ENCODE measurements at regions not wholly inside any gene's neighbourhood (a gene's known extent, or its start where the extent isn't known, plus 50 kb on each side); places are given as distances from the start of the nearest gene placed in this dataset.
A peak's percentile ranks its signal among the peaks of the same experiment; 100 is the strongest.

- H3K36me3 Mint-ChIP-seq (ENCODE audit: insufficient read depth), result peaks cover 1% of the 10 kb centered on the region
- DNase-seq (ENCODE audit: low spot score, unreplicated experiment), result no peak
- TF ChIP-seq CTCF (IDR thresholded peaks at IDR 0.05; ENCODE audit: unreplicated experiment), result no peak
- peaks cover 7% of the 10 kb centered on the region for H3K4me1 Mint-ChIP-seq (ENCODE audit: low read depth)
- H3K9me3 Mint-ChIP-seq (ENCODE audit: low read depth), result peaks cover 20% of the 10 kb centered on the region
- no peaks in the 10 kb centered on the region for H3K27me3 Mint-ChIP-seq
- no peak overlapping the region for H3K4me3 Mint-ChIP-seq (ENCODE audit: low read depth)
- H3K27ac Mint-ChIP-seq, result peak overlapping the region; percentile 34
Observed at GRCh38 chr12:18998343-18999261, 130.9 kb upstream of the PLEKHA5 start.

GRCh38 chr12:19000836-19001235 lies 128.7 kb upstream of the PLEKHA5 start:
- no peak for TF ChIP-seq CTCF (IDR thresholded peaks at IDR 0.05; ENCODE audit: unreplicated experiment)
- no peak overlapping the region for H3K4me3 Mint-ChIP-seq (ENCODE audit: low read depth)
- H3K27ac Mint-ChIP-seq, result no peak overlapping the region
- H3K4me1 Mint-ChIP-seq (ENCODE audit: low read depth), result peaks cover 18% of the 10 kb centered on the region
- H3K36me3 Mint-ChIP-seq (ENCODE audit: insufficient read depth), result peaks cover 1% of the 10 kb centered on the region
- peaks cover 16% of the 10 kb centered on the region for H3K9me3 Mint-ChIP-seq (ENCODE audit: low read depth)
- DNase-seq (ENCODE audit: low spot score, unreplicated experiment), result no peak
- no peaks in the 10 kb centered on the region for H3K27me3 Mint-ChIP-seq

- Mint-ChIP-seq H3K9me3 (ENCODE audit: low read depth) (peaks cover 9% of the 10 kb centered on the region), H3K4me1 (ENCODE audit: low read depth) (peaks cover 20% of the 10 kb centered on the region), H3K27me3 (no peaks in the 10 kb centered on the region), H3K4me3 (ENCODE audit: low read depth) (no peak overlapping the region), H3K36me3 (ENCODE audit: insufficient read depth) (no peaks in the 10 kb centered on the region), H3K27ac (no peak overlapping the region)
- no peak for DNase-seq (ENCODE audit: low spot score, unreplicated experiment)
- no peak for TF ChIP-seq CTCF (IDR thresholded peaks at IDR 0.05; ENCODE audit: unreplicated experiment)
Observed at GRCh38 chr12:19002216-19002615, 127.3 kb upstream of the PLEKHA5 start.

GRCh38 chr12:19003141-19003540 lies 126.4 kb upstream of the PLEKHA5 start:
- H3K4me1 Mint-ChIP-seq (ENCODE audit: low read depth), result peaks cover 19% of the 10 kb centered on the region
- TF ChIP-seq CTCF (IDR thresholded peaks at IDR 0.05; ENCODE audit: unreplicated experiment), result no peak
- DNase-seq (ENCODE audit: low spot score, unreplicated experiment), result no peak
- H3K27ac Mint-ChIP-seq, result no peak overlapping the region
- no peaks in the 10 kb centered on the region for H3K36me3 Mint-ChIP-seq (ENCODE audit: insufficient read depth)
- H3K4me3 Mint-ChIP-seq (ENCODE audit: low read depth), result no peak overlapping the region
- H3K9me3 Mint-ChIP-seq (ENCODE audit: low read depth), result peaks cover 6% of the 10 kb centered on the region
- H3K27me3 Mint-ChIP-seq, result no peaks in the 10 kb centered on the region

GRCh38 chr12:19003987-19004619 lies 125.4 kb upstream of the PLEKHA5 start:
- Mint-ChIP-seq H3K4me1 (ENCODE audit: low read depth) (peaks cover 17% of the 10 kb centered on the region), H3K27ac (no peak overlapping the region), H3K36me3 (ENCODE audit: insufficient read depth) (no peaks in the 10 kb centered on the region), H3K27me3 (no peaks in the 10 kb centered on the region), H3K4me3 (ENCODE audit: low read depth) (no peak overlapping the region), H3K9me3 (ENCODE audit: low read depth) (peaks cover 5% of the 10 kb centered on the region)
- TF ChIP-seq CTCF (IDR thresholded peaks at IDR 0.05; ENCODE audit: unreplicated experiment), result no peak
- no peak for DNase-seq (ENCODE audit: low spot score, unreplicated experiment)
